GM18909 (cell line): ENCODE measurements at regions not wholly inside any gene's neighbourhood (a gene's known extent, or its start where the extent isn't known, plus 50 kb on each side); places are given as distances from the start of the nearest gene placed in this dataset.
"Not testable (repeated sequence)": the region's sequence is repeated elsewhere in the genome, so short reads cannot be mapped to it uniquely, and the experiment has no call there.

Source experiments
- ATAC-seq: cut with Tn5 transposase; IDR thresholded peaks from one replicate; pipeline ENCODE4 v1.9.1; 2021; ENCODE audit warnings: mild to moderate bottlenecking; ENCODE audit not compliant: unreplicated experiment, poor library complexity

- ATAC-seq, result no peak
Measured at GRCh38 chr3:103803787-103804186, 1369.0 kb downstream of the ZPLD1 start.

DNA sequence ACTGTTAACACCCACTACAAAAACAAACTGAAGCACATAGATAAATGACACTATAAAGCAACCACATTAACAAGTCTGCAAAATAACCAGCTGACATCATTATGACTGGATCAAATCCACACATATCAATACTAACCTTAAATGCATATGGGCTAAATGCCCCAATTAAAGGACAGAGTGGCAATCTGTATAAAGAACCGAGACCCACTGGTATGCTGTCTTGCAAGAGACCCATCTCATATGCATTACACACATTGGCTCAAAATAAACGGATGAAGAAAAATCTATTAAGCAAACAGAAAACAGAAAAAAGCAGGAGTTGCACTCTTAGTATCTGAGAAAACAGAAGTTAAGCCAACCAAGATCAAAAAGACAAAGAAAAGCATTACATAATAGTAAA lies 1375.4 kb downstream of the ZPLD1 start:
- no peak for ATAC-seq

DNA sequence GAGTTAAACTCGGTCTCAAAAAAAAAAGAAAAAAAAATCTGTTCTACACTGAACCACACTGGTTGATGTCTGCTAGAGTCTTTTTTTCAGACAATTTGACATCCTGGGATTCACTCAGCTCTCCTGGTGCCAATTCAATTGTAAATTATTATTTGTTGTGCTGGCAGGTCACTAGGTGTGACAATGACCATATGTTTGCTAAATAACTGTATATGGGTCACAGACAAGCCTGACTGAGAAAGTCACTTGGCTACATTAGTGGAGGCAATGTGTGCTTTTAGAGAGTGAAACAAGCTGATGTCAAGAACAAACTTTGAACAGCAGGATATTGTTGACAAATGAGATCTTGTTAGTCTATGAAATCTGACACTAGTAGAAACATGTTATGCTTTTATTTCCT lies 1379.1 kb downstream of the ZPLD1 start:
- ATAC-seq, result no peak

- ATAC-seq, result no peak
Measured at GRCh38 chr3:103818398-103818797, 1383.6 kb downstream of the ZPLD1 start.

DNA sequence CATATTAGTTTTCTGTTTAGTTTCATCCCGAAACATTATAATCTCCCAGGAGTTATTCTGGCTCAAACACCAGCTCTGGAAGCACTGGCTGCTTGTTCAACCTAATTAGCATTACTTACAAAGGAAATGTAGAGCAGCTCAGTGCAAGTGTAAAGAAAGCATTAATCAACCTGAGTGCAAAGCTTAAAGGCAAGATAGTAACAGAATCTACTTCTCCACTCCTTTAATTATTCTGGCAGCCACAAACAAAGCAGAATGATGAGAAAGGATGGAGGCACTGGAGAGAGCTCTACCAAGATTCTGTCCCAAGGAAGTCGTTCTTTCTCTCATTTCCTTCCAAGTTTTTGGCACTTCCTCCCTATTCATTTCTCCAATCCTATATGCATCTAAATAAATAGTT lies 1384.0 kb downstream of the ZPLD1 start:
- ATAC-seq, result no peak

DNA sequence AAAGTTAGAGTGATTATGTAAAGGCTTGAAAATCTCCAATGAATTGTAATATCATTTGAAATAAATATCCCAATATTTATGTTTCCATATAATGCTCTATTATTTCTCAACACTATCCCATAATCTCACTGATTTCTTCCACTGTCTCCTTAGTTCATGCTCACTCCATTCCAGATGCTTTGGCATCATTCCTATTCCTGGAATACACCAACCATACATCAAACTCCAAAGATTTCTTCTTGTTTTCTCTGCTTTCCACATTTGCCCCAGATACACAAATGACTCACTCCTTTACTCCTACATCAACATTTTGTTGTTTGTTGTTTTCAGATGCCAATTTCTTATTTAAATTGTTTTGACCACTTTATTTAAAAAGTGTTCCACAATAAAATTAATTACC lies 1390.8 kb downstream of the ZPLD1 start:
- no peak for ATAC-seq

DNA sequence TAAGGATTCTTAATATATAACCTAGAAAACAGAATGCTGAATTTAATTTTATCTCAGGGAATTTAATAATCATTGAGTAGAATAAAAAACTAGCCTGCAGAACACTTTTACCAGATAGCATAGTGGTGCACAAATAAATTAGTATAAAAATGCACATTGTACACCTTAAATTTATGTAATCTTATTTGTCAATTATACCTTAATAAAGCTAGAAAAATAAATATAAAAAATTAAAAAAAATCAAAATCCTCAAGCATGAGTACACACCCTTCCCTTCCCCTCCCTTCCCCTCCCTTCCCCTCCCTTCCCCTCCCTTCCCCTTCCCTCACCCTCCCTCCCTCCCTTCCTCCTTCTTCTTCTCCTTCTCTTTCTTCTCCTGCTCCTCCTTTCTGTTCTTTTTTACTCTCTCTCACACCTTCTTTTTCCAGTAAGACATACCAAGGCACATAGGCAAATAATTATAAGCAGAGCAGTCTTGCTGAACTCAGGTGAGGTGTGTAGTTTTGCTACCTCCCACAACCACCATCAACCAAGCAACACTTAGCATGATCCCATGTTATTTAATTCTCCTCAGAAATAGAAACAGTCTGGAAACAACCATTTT lies 1395.0 kb downstream of the ZPLD1 start:
- ATAC-seq, result no peak

- ATAC-seq, result no peak
Measured at GRCh38 chr3:103847081-103848062, 1412.6 kb downstream of the ZPLD1 start.

- ATAC-seq, result no peak
Measured at GRCh38 chr3:103851793-103852192, 1417.0 kb downstream of the ZPLD1 start.

- no peak for ATAC-seq
Measured at GRCh38 chr3:103862415-103862814, 1427.6 kb downstream of the ZPLD1 start.

GRCh38 chr3:103863381-103863780 lies 1428.6 kb downstream of the ZPLD1 start:
- no peak for ATAC-seq

- ATAC-seq, result no peak
Measured at GRCh38 chr3:103866113-103866512, 1431.3 kb downstream of the ZPLD1 start.

GRCh38 chr3:103873021-103873420 lies 1438.2 kb downstream of the ZPLD1 start:
- ATAC-seq, result no peak

GRCh38 chr3:103873897-103874545 lies 1439.2 kb downstream of the ZPLD1 start:
- no peak for ATAC-seq

- not testable (repeated sequence) for ATAC-seq
Measured at GRCh38 chr3:103881809-103882208, 1447.0 kb downstream of the ZPLD1 start.

GRCh38 chr3:103889675-103890074 lies 1454.9 kb downstream of the ZPLD1 start:
- no peak for ATAC-seq

DNA sequence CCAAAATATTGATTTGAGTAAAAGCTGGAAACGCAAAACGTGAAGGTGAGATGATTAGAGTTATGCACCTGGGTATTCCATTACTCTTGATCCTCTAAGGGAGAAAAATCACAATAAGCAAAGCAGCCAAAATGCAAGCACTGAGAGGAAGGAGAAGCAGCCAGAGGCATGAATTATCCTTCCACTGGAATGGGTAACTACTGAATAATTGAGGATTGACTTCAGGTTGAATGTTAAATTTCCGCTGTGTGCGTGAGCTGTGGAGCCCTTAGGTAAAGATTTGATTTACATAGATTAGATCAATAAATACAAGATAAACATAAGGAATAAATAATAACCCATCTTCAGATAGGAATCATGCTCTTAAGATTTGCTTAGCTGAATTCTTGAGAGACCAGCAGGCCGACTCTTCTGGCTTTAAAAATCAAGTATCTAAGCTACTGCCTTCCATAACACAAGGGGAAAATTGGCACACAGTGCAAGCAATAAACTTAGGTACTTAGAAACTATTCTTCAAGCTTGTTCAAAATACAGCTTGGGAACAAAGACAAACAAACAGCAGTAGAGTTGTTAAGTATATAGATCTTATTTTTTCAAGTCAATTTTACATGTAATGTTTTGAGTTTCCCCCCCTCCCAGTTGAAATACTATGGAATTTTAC lies 1459.5 kb downstream of the ZPLD1 start:
- ATAC-seq, result no peak

- ATAC-seq, result no peak
Measured at GRCh38 chr3:103899328-103899727, 1464.5 kb downstream of the ZPLD1 start.

DNA sequence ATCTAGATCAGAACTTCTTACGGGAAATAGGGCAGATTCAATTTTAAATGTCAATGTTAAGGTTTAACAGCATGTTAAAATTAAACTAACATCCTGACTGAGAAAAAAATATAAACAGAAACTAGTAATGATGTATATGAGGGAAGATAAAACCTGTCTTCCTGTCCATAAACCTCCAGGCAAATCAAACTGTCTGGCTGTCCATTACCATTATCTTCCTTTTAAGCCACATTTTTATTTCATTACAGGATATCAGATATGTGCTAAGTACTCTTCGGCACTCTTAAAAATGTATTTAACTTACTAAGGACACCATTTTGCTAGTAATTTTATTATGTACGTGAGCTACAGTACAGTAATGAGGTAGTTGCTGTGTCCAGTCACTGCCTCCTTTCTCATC lies 1461.7 kb upstream of the ALCAM start:
- ATAC-seq, result no peak

DNA sequence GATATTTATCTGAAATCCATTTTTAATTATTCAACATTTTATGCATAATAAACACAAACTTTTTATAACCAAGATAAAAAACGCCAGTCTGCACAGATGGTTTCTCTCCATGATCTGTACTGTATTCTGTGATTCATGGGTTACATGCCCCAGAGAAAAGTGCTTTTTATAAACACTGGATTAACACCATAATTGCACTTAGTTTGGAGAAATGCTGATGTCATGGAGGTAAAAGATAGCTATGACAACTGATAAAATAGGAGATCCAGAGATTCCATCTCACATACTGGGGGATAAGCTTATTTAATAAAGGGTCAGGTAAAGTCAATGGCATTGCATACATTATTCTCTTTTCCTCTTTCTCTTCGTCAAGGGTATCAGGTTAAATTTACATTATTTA lies 1460.4 kb upstream of the ALCAM start:
- no peak for ATAC-seq

- ATAC-seq, result no peak
Measured at GRCh38 chr3:103906808-103907207, 1459.9 kb upstream of the ALCAM start.
